OCI-LY3 (cell line): ENCODE measurements at regions not wholly inside any gene's neighbourhood (a gene's known extent, or its start where the extent isn't known, plus 50 kb on each side); places are given as distances from the start of the nearest gene placed in this dataset.

Source experiments
- CTCF ChIP-seq: fragments of 200-600, 300-600 bp; sonication (generic); IDR thresholded peaks from 2 replicates; pipeline ENCODE4 v1.5.1; 2014; ENCODE audit warnings: antibody characterized with exemption, low read length, low read depth
- EZH2phosphoT487 ChIP-seq: fragments of 200-600 bp; shearing (Covaris generic); IDR thresholded peaks from 2 replicates; pipeline ENCODE4 v1.6.1; 2018; ENCODE audit warnings: antibody characterized with exemption, mixed run types, low read depth

GRCh38 chr22:23522623-23523251 is 57.4 kb downstream of the IGLL1 start:
- no peak for TF ChIP-seq CTCF
- no peak for TF ChIP-seq EZH2phosphoT487
